Mucosa of descending colon (tissue), 3 donors: ENCODE measurements at regions not wholly inside any gene's neighbourhood (a gene's known extent, or its start where the extent isn't known, plus 50 kb on each side); places are given as distances from the start of the nearest gene placed in this dataset.

ENCODE experiments used
- ATAC-seq: fragments of 200-7000 bp; cut with Tn5 transposase; one replicate; pipeline ENCODE4 v1.9.1; 2020; ENCODE audit warnings: mild to moderate bottlenecking, moderate library complexity
- DNase-seq, 3 donors: peaks; one replicate each; pipeline ENCODE4 v3.0.0-alpha.2; 2020
- H3K36me3 ChIP-seq: fragments of 200-600 bp; one replicate; pipeline ENCODE4 v1.8.0; 2021; ENCODE audit warnings: low read depth, mild to moderate bottlenecking
- H3K4me1 ChIP-seq: fragments of 200-600 bp; one replicate; pipeline ENCODE4 v1.8.0; 2021; ENCODE audit warnings: low read depth, mild to moderate bottlenecking
- H3K4me3 ChIP-seq: fragments of 200-600 bp; one replicate; pipeline ENCODE4 v1.8.0; 2021; ENCODE audit warnings: mild to moderate bottlenecking
- H3K9me3 ChIP-seq: fragments of 200-600 bp; one replicate; pipeline ENCODE4 v1.8.0; 2021; ENCODE audit warnings: mild to moderate bottlenecking
- intact Hi-C, 2 donors: fragments of 100-400 bp; cut with DNase I in 1 of 2; cut with micrococcal nuclease in 1 of 2; formaldehyde crosslinking; loops; one replicate each; pipeline versions ENCODE4 v1.11.0 to v1.11.1; 2022; cut with DNase I, micrococcal nuclease
- TF ChIP-seq, protein P1 (sequence below): fragments of 200-600 bp; IDR thresholded peaks from one replicate; pipeline ENCODE4 v1.8.0; 2022; ENCODE audit warnings: antibody characterized with exemption, mild to moderate bottlenecking
- donor health status: DM: no; HTN: no; CAD: no; lungs with moderate emphysema.
- donor health status: DM: no; HTN: no; CAD: no.
- donor health status: DM: no; HTN: yes; CAD: no.

DNA sequence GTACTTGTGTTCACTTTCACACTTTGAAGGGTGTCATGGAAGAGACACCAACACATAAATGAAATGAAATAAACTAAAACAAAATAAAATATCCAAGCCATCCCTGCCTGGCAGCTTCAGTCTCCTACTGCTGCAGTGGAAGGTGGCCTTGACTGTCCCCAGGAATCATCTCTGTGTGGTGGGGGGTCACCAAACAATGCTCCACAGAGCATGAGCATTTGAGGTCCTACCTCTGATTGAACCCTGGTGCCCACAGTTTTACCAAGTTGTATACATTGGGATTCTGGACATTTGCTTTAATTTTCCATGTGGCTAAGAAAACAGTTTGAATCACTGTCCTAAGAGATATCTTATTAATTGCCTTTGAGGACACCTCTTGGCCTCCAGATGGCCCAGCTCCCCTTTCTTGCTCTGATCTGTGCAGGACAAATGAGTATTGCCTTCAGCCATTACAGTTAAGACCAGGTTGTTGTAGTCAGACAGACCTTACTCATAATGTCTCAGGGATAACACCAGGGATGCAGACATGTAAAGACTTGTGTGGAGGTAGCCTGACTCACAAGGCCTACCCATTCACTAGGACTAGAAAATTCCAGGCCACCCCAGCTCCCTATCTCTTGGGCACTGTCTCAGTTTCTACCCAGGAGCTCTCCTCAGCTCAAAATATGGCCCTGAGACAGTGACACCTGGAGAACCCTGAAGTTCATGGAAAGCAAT lies 195.0 kb downstream of the MYCN start:
- Histone ChIP-seq H3K9me3 (no peaks in the 10 kb centered on the region), H3K4me1 (no peaks in the 10 kb centered on the region), H3K4me3 (no peak overlapping the region), H3K36me3 (no peaks in the 10 kb centered on the region)
- ATAC-seq = no peak
- TF ChIP-seq, protein P1, sequence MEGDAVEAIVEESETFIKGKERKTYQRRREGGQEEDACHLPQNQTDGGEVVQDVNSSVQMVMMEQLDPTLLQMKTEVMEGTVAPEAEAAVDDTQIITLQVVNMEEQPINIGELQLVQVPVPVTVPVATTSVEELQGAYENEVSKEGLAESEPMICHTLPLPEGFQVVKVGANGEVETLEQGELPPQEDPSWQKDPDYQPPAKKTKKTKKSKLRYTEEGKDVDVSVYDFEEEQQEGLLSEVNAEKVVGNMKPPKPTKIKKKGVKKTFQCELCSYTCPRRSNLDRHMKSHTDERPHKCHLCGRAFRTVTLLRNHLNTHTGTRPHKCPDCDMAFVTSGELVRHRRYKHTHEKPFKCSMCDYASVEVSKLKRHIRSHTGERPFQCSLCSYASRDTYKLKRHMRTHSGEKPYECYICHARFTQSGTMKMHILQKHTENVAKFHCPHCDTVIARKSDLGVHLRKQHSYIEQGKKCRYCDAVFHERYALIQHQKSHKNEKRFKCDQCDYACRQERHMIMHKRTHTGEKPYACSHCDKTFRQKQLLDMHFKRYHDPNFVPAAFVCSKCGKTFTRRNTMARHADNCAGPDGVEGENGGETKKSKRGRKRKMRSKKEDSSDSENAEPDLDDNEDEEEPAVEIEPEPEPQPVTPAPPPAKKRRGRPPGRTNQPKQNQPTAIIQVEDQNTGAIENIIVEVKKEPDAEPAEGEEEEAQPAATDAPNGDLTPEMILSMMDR = no peak
- DNase-seq = no peak
- intact Hi-C loops = no loop called here

DNA sequence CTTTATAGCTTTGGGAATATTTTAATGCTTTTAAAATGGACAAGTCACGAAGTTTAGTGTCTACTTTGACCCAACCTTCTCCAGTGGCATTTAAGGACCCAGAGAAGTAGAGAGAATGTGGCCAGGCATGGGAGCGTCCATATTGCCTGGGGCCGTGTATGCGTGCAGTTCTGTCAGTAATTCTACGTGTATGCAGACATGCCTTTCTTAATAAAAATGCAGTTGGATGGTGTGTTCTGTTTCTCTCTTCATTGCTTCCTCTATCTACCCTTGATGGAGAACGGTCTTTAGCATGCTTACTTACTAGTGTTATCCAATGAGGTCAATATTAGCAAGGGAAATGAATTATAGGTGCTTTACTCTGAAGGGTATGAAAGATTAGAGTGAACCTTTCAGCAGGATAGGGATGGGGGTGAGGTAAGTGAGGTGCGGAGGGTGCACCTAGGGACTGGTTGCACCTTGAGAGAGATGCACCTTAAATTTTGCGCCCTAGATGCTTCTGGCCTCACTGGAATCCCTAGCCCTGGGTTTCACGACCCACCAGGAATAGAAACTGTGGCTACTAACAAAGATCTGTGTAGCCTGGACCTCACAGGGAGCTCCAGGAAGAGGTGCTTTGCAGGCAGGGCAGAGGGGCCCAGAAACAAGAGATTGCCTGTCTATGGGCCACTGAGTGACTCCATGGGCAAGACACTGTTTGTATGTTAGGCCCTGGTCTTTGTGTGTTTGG lies 194.3 kb downstream of the MYCN start:
- no peaks in the 10 kb centered on the region for H3K36me3 ChIP-seq
- no peaks in the 10 kb centered on the region for H3K9me3 ChIP-seq
- intact Hi-C loops = no loop called here
- TF ChIP-seq, protein P1 = no peak
- no peak for ATAC-seq
- no peak for DNase-seq
- no peaks in the 10 kb centered on the region for H3K4me1 ChIP-seq
- no peak overlapping the region for H3K4me3 ChIP-seq

DNA sequence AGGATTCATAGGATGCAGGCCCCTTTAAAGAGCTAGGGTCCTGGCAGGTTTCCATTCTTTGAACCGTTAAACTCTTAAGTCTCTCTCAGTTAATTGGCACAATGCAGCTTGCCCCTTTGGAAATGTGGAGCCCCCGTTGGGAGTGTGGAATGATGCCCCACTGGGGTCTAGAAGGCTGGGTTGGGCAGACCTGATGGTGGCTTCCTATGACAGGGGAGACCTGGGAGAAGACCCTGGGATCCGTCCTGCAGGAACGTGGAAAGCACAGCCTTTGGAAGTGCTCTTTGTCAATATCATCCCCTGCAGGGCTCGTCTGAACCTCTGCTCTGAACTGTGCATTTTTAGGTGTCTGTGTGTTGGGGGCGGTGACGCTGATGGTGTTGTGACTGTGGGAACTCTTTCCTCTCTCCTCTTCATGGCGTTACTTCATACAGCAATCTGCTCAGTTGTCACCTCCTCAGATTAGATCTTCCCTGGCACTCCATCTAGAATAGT lies 190.6 kb downstream of the MYCN start:
- TF ChIP-seq, protein P1 = no peak
- no peak for ATAC-seq
- H3K36me3 ChIP-seq = no peaks in the 10 kb centered on the region
- H3K4me1 ChIP-seq = peaks cover 5% of the 10 kb centered on the region
- DNase-seq = no peak
- H3K4me3 ChIP-seq = no peak overlapping the region
- no peaks in the 10 kb centered on the region for H3K9me3 ChIP-seq
- intact Hi-C loops = no loop called here

DNA sequence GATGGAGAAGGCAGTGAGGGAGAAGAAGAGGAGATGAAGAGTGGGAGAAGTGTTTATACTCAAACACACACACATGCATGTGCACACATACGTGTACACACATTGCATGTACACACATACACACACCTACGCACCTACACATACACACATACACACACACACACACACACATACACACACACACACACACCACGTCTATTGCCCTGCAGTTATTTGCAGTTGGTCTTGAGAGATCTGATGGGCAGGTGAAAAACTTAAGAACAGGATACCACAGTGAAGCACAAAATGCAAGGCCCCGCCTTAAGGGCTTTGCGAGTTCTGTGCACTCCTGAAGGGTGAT lies 190.2 kb downstream of the MYCN start:
- ATAC-seq (no peak), DNase-seq (no peak)
- Histone ChIP-seq H3K36me3 (no peaks in the 10 kb centered on the region), H3K9me3 (no peaks in the 10 kb centered on the region), H3K4me3 (no peak overlapping the region), H3K4me1 (peaks cover 9% of the 10 kb centered on the region)
- TF ChIP-seq, protein P1 = no peak
- intact Hi-C loops = no loop called here

DNA sequence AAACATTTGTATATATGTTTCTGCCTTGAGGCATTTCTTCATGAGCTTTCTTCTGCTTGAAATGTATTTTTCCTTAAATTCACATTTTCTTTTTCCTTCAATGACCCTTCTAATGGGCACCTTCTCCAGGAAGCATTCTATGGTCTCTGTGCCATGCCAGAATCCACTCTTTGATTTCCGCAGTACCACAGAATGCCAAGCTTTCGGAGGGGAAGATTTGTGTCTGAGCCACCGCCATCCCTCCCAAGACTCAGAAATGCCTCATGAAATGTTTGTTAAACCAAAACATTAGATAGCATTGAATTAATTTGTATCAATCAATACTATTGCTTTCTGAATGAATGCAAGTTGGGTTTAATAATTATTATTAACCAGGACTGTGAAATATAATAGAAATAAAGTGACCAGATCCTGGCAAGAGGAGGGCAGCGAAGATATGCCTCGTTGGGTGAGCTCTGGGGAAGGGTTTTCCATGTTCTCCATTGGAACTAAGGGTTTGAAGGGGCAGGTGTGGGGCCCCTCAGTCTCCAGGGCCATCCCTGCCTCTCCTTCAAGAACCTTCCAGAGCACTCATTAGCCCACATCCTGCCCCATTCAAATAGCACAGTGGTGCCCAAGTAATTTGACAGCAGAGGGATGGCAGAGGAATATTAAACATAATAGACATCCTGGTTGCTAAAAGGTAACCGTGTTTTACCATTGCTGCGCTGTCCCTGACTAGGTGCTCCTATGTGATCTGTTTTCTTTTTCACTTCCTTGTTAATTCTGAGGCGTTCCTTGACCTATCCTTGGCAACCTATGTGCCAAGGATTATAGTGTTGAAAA lies 189.6 kb downstream of the MYCN start:
- TF ChIP-seq, protein P1 = no peak
- intact Hi-C loops = no loop called here
- ATAC-seq (no peak), DNase-seq (no peak)
- Histone ChIP-seq H3K9me3 (no peaks in the 10 kb centered on the region), H3K4me1 (peaks cover 14% of the 10 kb centered on the region), H3K4me3 (no peak overlapping the region), H3K36me3 (no peaks in the 10 kb centered on the region)
